WTC11 (cell line): ENCODE measurements at regions not wholly inside any gene's neighbourhood (a gene's known extent, or its start where the extent isn't known, plus 50 kb on each side); places are given as distances from the start of the nearest gene placed in this dataset.

ENCODE experiments used
- ATAC-seq: fragments of 200-7000 bp; cut with Tn5 transposase; 2 replicates; pipeline ENCODE4 v1.10.0; 2021; ENCODE audit warnings: mild to moderate bottlenecking, moderate library complexity
- CTCF ChIA-PET: fragments of 300-600 bp; sonication (Branson Sonifier 250); formaldehyde crosslinking; loops from one replicate; lab custom pipeline; 2021; ENCODE audit warnings: antibody characterized with exemption; lab: Charles Lee
- POLR2A ChIA-PET: fragments of 350-600 bp; sonication (Branson Sonifier 250); formaldehyde crosslinking; loops from one replicate; lab custom pipeline; 2021; ENCODE audit warnings: antibody characterized with exemption; lab: Charles Lee
- DNase-seq: peaks from one replicate; pipeline ENCODE4 v3.0.0; 2021; ENCODE audit warnings: low spot score
- H3K27ac Mint-ChIP-seq: 2 replicates; pipeline ENCODE4 v1.8.0; 2021; ENCODE audit warnings: mixed read lengths
- H3K27me3 Mint-ChIP-seq: 2 replicates; pipeline ENCODE4 v1.8.0; 2021; ENCODE audit warnings: low read depth, mild to moderate bottlenecking, moderate library complexity, mixed read lengths
- H3K36me3 Mint-ChIP-seq: 2 replicates; pipeline ENCODE4 v1.8.0; 2021; ENCODE audit warnings: mixed read lengths
- H3K4me1 Mint-ChIP-seq: 2 replicates; pipeline ENCODE4 v1.8.0; 2022; ENCODE audit warnings: mixed read lengths
- H3K4me3 Mint-ChIP-seq: 2 replicates; pipeline ENCODE4 v1.8.0; 2021; ENCODE audit warnings: mild to moderate bottlenecking, moderate library complexity, mixed read lengths
- H3K9me3 Mint-ChIP-seq: 2 replicates; pipeline ENCODE4 v1.8.0; 2021; ENCODE audit warnings: mixed read lengths
- ATF1 ChIP-seq: sonication (generic); formaldehyde crosslinking; IDR thresholded peaks from 2 replicates; pipeline ENCODE4 v1.8.1; 2023; ENCODE audit warnings: mild to moderate bottlenecking, moderate library complexity, missing genetic modification reagents
- ELF4 ChIP-seq: sonication (generic); formaldehyde crosslinking; IDR thresholded peaks from 2 replicates; pipeline ENCODE4 v1.8.1; 2022; ENCODE audit warnings: low read depth, mild to moderate bottlenecking, moderate library complexity, missing genetic modification reagents
- EMX1 ChIP-seq: fragments of 250-450 bp; sonication (Bioruptor Pico); IDR thresholded peaks from 2 replicates; pipeline ENCODE4 v1.8.0; 2021; ENCODE audit warnings: mild to moderate bottlenecking
- FOXP4 ChIP-seq: sonication (generic); formaldehyde crosslinking; IDR thresholded peaks from 2 replicates; pipeline ENCODE4 v1.8.0; 2022; ENCODE audit warnings: mild to moderate bottlenecking, missing genetic modification reagents
- HMGA2 ChIP-seq: fragments of 250-450 bp; sonication (Bioruptor Pico); IDR thresholded peaks from 2 replicates; pipeline ENCODE4 v1.4.0; 2021; ENCODE audit warnings: mild to moderate bottlenecking, moderate library complexity
- KAT7 ChIP-seq: sonication (generic); formaldehyde crosslinking; IDR thresholded peaks from 2 replicates; pipeline ENCODE4 v1.8.1; 2023; ENCODE audit warnings: missing genetic modification reagents, mild to moderate bottlenecking, borderline replicate concordance
- RELA ChIP-seq: sonication (generic); formaldehyde crosslinking; IDR thresholded peaks from 2 replicates; pipeline ENCODE4 v1.8.1; 2022; ENCODE audit warnings: missing genetic modification reagents, mild to moderate bottlenecking, borderline replicate concordance
- TEAD4 ChIP-seq: sonication (generic); formaldehyde crosslinking; IDR thresholded peaks from 2 replicates; pipeline ENCODE4 v1.8.0; 2022; ENCODE audit warnings: mild to moderate bottlenecking, missing genetic modification reagents
- ZNF121 ChIP-seq: sonication (generic); formaldehyde crosslinking; IDR thresholded peaks from 2 replicates; pipeline ENCODE4 v1.8.0; 2023; ENCODE audit warnings: missing genetic modification reagents
- ZNF138 ChIP-seq: sonication (generic); formaldehyde crosslinking; conservative IDR thresholded peaks from 2 replicates; pipeline ENCODE4 v1.8.1; 2022; ENCODE audit warnings: mild to moderate bottlenecking, moderate library complexity, missing genetic modification reagents
- ZNF263 ChIP-seq: sonication (generic); formaldehyde crosslinking; IDR thresholded peaks from 2 replicates; pipeline ENCODE4 v1.8.1; 2022; ENCODE audit warnings: low read depth, mild to moderate bottlenecking, moderate library complexity, missing genetic modification reagents
- ZNF396 ChIP-seq: fragments of 250-450 bp; sonication (Bioruptor Pico); IDR thresholded peaks from 2 replicates; pipeline ENCODE4 v1.8.0; 2021; ENCODE audit warnings: mild to moderate bottlenecking, moderate library complexity, borderline replicate concordance
- ZNF416 ChIP-seq: fragments of 250-450 bp; sonication (Bioruptor Pico); IDR thresholded peaks from 2 replicates; pipeline ENCODE4 v1.9.0; 2021; ENCODE audit warnings: mild to moderate bottlenecking, inconsistent platforms
- TF ChIP-seq, protein P1 (sequence below): sonication (generic); formaldehyde crosslinking; IDR thresholded peaks from 2 replicates; pipeline ENCODE4 v1.8.0; 2023; ENCODE audit warnings: mild to moderate bottlenecking, missing genetic modification reagents

- Mint-ChIP-seq H3K4me1 (peaks cover 2% of the 10 kb centered on the region; the same call in 1 of the 2 replicates), H3K27me3 (no peaks in the 10 kb centered on the region), H3K36me3 (no peaks in the 10 kb centered on the region), H3K27ac (no peak overlapping the region), H3K9me3 (no peaks in the 10 kb centered on the region), H3K4me3 (no peak overlapping the region)
- ChIA-PET CTCF (no interaction called here), POLR2A (no interaction called here)
- TF ChIP-seq ZNF263 (CRISPR knock-in tag) (no peak), ZNF121 (CRISPR knock-in tag) (no peak), ZNF416 (CRISPR knock-in tag) (no peak)
- DNase-seq (no peak), ATAC-seq (no peak)
Measured at GRCh38 chr3:104805508-104805907, 561.2 kb upstream of the ALCAM start.

DNA sequence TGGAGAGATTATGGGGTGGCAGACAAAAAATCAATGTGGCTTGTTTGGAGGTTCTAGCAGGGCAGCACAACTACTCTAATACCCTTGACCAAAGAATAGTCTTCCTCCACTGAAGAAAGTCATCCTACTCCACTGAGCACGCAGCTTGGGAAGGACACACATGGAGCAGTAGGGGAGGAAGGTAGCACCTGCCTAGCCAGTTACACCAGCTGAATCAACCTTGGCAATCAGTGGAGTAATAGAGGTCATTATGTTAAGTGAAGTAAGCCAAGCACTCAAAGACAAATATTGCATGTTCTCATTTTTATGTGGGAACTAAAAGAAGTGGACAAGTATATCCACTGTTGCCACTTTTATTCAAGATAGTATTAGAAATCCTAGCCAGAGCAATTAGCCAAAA, 555.8 kb upstream of the ALCAM start:
- no peak for TF ChIP-seq ZNF138 (CRISPR knock-in tag)
- no peak for TF ChIP-seq EMX1 (CRISPR knock-in tag)
- TF ChIP-seq FOXP4 (CRISPR knock-in tag), result no peak
- TF ChIP-seq ELF4 (CRISPR knock-in tag), result no peak
- TF ChIP-seq, protein P1, sequence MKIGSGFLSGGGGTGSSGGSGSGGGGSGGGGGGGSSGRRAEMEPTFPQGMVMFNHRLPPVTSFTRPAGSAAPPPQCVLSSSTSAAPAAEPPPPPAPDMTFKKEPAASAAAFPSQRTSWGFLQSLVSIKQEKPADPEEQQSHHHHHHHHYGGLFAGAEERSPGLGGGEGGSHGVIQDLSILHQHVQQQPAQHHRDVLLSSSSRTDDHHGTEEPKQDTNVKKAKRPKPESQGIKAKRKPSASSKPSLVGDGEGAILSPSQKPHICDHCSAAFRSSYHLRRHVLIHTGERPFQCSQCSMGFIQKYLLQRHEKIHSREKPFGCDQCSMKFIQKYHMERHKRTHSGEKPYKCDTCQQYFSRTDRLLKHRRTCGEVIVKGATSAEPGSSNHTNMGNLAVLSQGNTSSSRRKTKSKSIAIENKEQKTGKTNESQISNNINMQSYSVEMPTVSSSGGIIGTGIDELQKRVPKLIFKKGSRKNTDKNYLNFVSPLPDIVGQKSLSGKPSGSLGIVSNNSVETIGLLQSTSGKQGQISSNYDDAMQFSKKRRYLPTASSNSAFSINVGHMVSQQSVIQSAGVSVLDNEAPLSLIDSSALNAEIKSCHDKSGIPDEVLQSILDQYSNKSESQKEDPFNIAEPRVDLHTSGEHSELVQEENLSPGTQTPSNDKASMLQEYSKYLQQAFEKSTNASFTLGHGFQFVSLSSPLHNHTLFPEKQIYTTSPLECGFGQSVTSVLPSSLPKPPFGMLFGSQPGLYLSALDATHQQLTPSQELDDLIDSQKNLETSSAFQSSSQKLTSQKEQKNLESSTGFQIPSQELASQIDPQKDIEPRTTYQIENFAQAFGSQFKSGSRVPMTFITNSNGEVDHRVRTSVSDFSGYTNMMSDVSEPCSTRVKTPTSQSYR (CRISPR knock-in tag), result no peak
- TF ChIP-seq KAT7 (CRISPR knock-in tag), result no peak
- no peak for TF ChIP-seq ATF1
- TF ChIP-seq ZNF396 (CRISPR knock-in tag), result no peak
- TF ChIP-seq RELA, result no peak
- Mint-ChIP-seq H3K9me3 (no peaks in the 10 kb centered on the region), H3K4me1 (peaks cover 11% of the 10 kb centered on the region), H3K27ac (no peak overlapping the region), H3K4me3 (no peak overlapping the region), H3K27me3 (no peaks in the 10 kb centered on the region), H3K36me3 (no peaks in the 10 kb centered on the region)
- ATAC-seq, result no peak
- no peak for DNase-seq
- ChIA-PET POLR2A (no interaction called here), CTCF (no interaction called here)

GRCh38 chr3:104816008-104816407, 550.7 kb upstream of the ALCAM start:
- Mint-ChIP-seq H3K27me3 (peaks cover 3% of the 10 kb centered on the region), H3K4me1 (peaks cover 26% of the 10 kb centered on the region), H3K9me3 (peaks cover 16% of the 10 kb centered on the region), H3K36me3 (peaks cover 12% of the 10 kb centered on the region), H3K27ac (no peak overlapping the region), H3K4me3 (no peak overlapping the region)
- ChIA-PET CTCF (no interaction called here), POLR2A (no interaction called here)
- ATAC-seq (no peak), DNase-seq (no peak)
- TF ChIP-seq TEAD4 (CRISPR knock-in tag), result no peak
- peak; percentile 97 for TF ChIP-seq HMGA2 (CRISPR knock-in tag)

DNA sequence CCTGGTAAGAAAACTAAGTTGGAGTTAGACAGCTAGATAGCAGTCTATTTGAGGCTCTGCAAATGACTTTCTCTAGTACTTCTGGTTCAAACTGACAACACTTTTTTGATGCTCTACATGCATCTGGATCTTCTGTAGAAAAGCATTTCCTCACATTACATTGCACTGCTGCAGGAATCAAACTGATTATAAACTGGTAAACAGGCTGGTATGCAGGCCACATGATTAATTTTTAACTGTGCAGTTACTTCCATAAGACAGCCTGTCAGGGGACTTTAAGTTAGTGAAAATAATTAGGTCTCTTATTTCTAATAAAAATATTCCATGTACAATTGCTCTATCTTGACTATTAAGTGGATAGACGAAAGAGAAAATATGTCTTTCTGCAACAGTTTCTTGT, 550.0 kb upstream of the ALCAM start:
- TF ChIP-seq, protein P1 (CRISPR knock-in tag), result no peak
- Mint-ChIP-seq H3K36me3 (peaks cover 16% of the 10 kb centered on the region), H3K9me3 (peaks cover 20% of the 10 kb centered on the region), H3K27me3 (peaks cover 3% of the 10 kb centered on the region), H3K4me3 (no peak overlapping the region), H3K27ac (peak overlapping the region; percentile 48; the same call in 1 of the 2 replicates), H3K4me1 (peaks cover 26% of the 10 kb centered on the region)
- ATAC-seq (no peak), DNase-seq (no peak)
- ChIA-PET POLR2A (no interaction called here), CTCF (no interaction called here)
